Muscle of leg (tissue), 3 donors: ENCODE measurements at regions not wholly inside any gene's neighbourhood (a gene's known extent, or its start where the extent isn't known, plus 50 kb on each side); places are given as distances from the start of the nearest gene placed in this dataset.

Source experiments
- DNase-seq: peaks from one replicate; pipeline ENCODE4 v3.0.0; 2013
- H3K27ac ChIP-seq: one replicate; pipeline ENCODE4 v1.5.1; 2013; ENCODE audit warnings: mild to moderate bottlenecking, low read length, control low read depth
- H3K27me3 ChIP-seq: one replicate; pipeline ENCODE4 v1.6.1; 2013; ENCODE audit warnings: low read length; ENCODE audit not compliant: control insufficient read depth, insufficient read depth
- H3K36me3 ChIP-seq: one replicate; pipeline ENCODE4 v1.6.1; 2013; ENCODE audit warnings: low read length; ENCODE audit not compliant: control insufficient read depth, insufficient read depth
- H3K4me1 ChIP-seq: one replicate; pipeline ENCODE4 v1.6.1; 2013; ENCODE audit warnings: low read length; ENCODE audit not compliant: control insufficient read depth, insufficient read depth
- H3K4me3 ChIP-seq: one replicate; pipeline ENCODE4 v1.5.1; 2013; ENCODE audit warnings: low read length, control low read depth
- H3K9me3 ChIP-seq: replicated peaks from 2 replicates; pipeline ENCODE4 v1.6.1; 2013; ENCODE audit warnings: low read depth, low read length; ENCODE audit not compliant: control insufficient read depth
- WGBS: methylation state at CpG from one replicate; pipeline ENCODE4 v1.1.5; 2013; ENCODE audit warnings: missing lambda C conversion rate; ENCODE audit not compliant: insufficient coverage; 5-methylcytosine and 5-hydroxymethylcytosine counted together

DNA sequence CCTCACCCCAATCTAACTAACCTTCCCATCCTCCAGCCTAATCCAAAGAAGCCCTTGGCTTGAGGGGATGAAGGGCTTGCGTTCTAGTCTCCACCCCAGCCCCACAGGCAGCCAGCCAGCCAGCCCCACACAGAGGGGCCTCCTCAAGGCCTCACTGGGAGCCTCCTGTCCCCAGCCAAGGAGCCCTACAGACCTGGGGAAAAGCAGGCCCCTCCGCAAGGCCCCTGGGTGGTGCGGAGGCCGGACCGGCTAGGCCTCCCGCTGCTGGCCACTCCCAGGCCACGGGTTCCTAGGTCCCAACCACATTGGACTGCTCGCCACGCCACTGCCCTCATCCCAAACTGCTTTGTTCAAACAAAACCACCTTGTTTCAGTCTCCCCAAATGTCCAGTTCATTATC, 78.0 kb downstream of the ZIC5 start:
- DNase-seq = no peak
- H3K4me3 ChIP-seq = no peak overlapping the region
- H3K9me3 ChIP-seq = no peaks in the 10 kb centered on the region
- WGBS = 89% methylated on average over 8 of the region's 9 CpGs
- no peak overlapping the region for H3K27ac ChIP-seq
- H3K36me3 ChIP-seq = no peaks in the 10 kb centered on the region
- peaks cover 67% of the 10 kb centered on the region for H3K27me3 ChIP-seq
- H3K4me1 ChIP-seq = peaks cover 9% of the 10 kb centered on the region

DNA sequence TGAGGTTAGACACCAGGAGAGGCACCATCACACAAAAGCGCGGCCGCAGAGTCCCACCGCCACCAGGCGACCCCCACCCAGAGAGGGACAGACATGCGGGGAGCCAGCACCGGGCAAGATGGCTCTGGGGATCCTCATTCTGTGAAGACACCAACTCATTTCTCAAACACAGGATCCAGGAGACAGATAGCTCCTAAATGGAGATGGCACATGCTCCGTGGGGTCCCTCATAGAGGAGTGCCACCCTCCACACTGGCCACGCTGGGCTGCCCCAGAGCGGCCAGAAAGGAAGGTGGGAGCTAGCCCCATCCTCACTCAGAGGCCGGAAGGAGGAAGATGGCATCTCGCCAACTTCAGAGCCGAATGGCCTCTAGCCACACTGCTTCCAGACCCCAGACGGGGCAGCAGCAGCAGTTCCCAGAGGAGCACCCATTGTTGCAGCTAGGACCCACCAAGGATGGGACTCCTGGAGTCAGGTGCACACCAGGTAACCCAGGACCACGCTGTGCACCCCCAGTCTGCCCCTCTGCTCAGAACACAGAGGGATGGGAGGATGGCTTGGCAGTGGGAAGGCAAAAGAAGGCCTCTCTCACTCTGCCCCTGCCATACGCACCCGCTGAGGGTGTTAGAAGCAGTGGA, 78.6 kb downstream of the ZIC5 start:
- no peak for DNase-seq
- WGBS = 69% methylated on average over 7 of the region's 17 CpGs
- no peaks in the 10 kb centered on the region for H3K9me3 ChIP-seq
- no peak overlapping the region for H3K27ac ChIP-seq
- H3K4me1 ChIP-seq = peaks cover 9% of the 10 kb centered on the region
- peaks cover 63% of the 10 kb centered on the region for H3K27me3 ChIP-seq
- no peak overlapping the region for H3K4me3 ChIP-seq
- H3K36me3 ChIP-seq = no peaks in the 10 kb centered on the region

GRCh38 chr13:99892196-99892613, 79.4 kb downstream of the ZIC5 start:
- no peak overlapping the region for H3K4me3 ChIP-seq
- no peaks in the 10 kb centered on the region for H3K9me3 ChIP-seq
- no peak for DNase-seq
- peaks cover 9% of the 10 kb centered on the region for H3K4me1 ChIP-seq
- no peaks in the 10 kb centered on the region for H3K36me3 ChIP-seq
- WGBS = no CpG with 5 or more reads among the region's 8 CpGs
- H3K27ac ChIP-seq = no peak overlapping the region
- H3K27me3 ChIP-seq = peaks cover 56% of the 10 kb centered on the region

GRCh38 chr13:99886706-99887105, 84.9 kb downstream of the ZIC5 start:
- Histone ChIP-seq H3K27me3 (peaks cover 10% of the 10 kb centered on the region), H3K36me3 (no peaks in the 10 kb centered on the region), H3K4me1 (no peaks in the 10 kb centered on the region), H3K4me3 (no peak overlapping the region), H3K27ac (no peak overlapping the region), H3K9me3 (no peaks in the 10 kb centered on the region)
- no peak for DNase-seq
- 86% methylated on average over 2 of the region's 4 CpGs for WGBS

DNA sequence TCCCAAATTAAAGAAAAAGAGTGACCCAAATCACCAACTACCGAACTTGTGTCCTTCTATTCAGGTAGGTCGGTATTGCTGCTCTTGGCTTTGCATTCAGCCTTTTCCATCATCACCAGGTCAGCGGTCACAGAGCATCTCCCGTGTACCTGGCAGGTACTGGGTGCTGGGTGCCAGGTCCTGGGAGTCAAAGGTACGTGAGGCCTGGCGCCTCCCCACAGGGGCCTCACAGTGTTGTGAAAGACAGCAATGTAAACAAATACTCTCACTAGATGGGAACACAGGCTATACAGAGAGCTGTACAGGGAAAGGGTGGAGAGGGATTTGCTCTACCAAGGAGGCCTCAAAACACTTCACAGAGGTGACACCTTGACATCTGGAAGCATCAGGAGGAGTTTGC, 86.7 kb downstream of the ZIC5 start:
- no peak overlapping the region for H3K27ac ChIP-seq
- peaks cover 15% of the 10 kb centered on the region for H3K27me3 ChIP-seq
- H3K4me3 ChIP-seq = no peak overlapping the region
- no peak for DNase-seq
- no peaks in the 10 kb centered on the region for H3K36me3 ChIP-seq
- WGBS = 94% methylated on average over 2 of the region's 6 CpGs
- no peaks in the 10 kb centered on the region for H3K9me3 ChIP-seq
- H3K4me1 ChIP-seq = no peaks in the 10 kb centered on the region

DNA sequence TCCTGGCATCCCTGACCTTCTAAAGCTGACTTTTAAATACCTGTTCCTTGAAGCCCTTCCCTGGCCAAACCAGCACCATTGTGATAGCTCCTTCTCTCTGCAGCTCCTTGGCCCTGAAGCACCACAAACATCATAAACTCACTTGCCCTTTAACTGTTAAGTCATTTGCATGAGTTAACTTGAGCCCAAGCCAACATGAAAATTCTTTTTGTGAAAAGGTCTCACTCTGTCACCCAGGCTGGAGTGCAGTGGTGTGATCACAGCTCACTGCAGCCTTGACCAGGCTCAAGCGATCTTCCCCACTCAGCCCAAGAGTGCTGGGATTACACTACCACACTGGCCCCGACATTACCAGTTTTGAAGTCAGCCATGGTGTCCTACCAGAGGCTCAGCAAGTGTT, 87.8 kb downstream of the ZIC5 start:
- H3K36me3 ChIP-seq = no peaks in the 10 kb centered on the region
- no peak overlapping the region for H3K27ac ChIP-seq
- WGBS = no CpG with 5 or more reads among the region's 2 CpGs
- H3K9me3 ChIP-seq = no peaks in the 10 kb centered on the region
- peaks cover 11% of the 10 kb centered on the region for H3K27me3 ChIP-seq
- H3K4me3 ChIP-seq = no peak overlapping the region
- H3K4me1 ChIP-seq = no peaks in the 10 kb centered on the region
- DNase-seq = no peak

DNA sequence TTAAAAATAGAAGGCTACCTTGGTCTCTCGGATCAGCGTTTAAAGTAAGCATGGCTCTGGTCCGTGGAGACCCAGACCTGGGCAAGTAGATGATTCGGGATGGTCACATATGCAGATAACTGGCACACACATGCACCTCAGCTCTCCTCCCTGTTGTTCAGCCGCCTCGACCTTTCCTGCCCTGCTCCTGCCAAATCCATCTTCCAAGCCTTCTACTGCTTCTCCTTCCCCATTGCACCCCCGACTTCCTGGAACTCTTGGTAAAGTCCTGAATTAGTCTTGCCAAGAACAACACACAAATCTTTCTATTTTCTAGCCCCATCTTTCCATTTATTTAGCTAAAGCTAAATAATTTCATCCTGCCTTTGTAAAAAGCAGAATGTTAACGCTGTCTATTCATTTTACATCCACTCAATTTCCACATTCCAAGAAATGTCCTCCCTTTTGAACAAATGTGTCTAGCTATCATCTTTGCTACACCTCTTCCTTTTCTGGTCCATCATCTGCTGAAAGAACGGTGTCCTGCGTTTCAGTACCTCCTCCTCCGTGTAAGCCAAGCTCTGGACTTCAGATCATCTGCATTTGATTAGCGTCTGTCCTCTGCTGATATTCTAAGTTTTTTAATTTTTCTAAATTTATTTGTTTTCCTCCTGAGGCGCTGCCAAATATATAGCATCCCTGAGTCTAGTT, 92.5 kb downstream of the ZIC5 start:
- no peak overlapping the region for H3K4me3 ChIP-seq
- 80% methylated on average over 9 of the region's 13 CpGs for WGBS
- H3K9me3 ChIP-seq = no peaks in the 10 kb centered on the region
- DNase-seq = no peak
- H3K36me3 ChIP-seq = no peaks in the 10 kb centered on the region
- no peaks in the 10 kb centered on the region for H3K4me1 ChIP-seq
- H3K27me3 ChIP-seq = peaks cover 20% of the 10 kb centered on the region
- H3K27ac ChIP-seq = no peak overlapping the region

DNA sequence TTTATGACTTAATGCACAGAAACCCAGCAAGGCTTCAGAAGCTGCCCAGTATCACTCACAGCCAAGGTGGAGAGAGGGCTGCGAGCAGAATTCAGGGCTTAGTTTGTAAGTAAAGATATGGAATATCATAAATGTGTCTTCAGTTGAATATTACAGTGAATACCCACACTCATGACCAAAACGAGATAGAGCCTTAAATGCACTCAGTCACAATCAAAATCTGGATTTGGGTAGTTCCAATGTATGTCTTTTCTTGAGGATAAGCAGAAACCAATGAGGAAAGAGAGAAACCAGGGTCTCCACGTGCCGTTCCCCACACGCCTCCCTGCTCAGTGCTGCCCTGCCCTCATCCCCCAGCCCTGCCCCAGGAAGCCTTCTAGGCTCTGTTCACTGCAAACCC, 94.9 kb downstream of the ZIC5 start:
- Histone ChIP-seq H3K36me3 (no peaks in the 10 kb centered on the region), H3K4me3 (no peak overlapping the region), H3K27ac (no peak overlapping the region), H3K4me1 (no peaks in the 10 kb centered on the region), H3K27me3 (peaks cover 21% of the 10 kb centered on the region), H3K9me3 (no peaks in the 10 kb centered on the region)
- 94% methylated on average over 3 of the region's 5 CpGs for WGBS
- DNase-seq = no peak

DNA sequence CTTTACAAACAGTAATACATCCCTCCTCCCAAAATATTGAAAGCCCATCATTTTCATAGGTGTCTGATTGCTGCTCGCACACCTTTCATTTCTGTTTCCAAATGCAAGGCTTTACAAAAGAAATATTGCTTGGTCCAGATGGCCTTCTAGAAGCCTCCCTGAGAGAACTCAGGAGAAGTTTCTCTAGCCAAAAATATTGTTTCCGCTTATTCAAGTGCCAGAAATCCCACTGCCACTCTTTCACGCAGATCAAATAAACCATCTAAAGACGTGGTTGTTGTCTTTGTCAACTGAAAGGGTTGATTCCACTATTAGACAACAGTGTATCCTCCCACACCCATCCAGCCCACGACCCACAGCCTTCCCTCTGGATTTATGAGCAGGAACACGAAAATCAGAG, 96.2 kb downstream of the ZIC5 start:
- WGBS = 57% methylated on average over 3 of the region's 6 CpGs

DNA sequence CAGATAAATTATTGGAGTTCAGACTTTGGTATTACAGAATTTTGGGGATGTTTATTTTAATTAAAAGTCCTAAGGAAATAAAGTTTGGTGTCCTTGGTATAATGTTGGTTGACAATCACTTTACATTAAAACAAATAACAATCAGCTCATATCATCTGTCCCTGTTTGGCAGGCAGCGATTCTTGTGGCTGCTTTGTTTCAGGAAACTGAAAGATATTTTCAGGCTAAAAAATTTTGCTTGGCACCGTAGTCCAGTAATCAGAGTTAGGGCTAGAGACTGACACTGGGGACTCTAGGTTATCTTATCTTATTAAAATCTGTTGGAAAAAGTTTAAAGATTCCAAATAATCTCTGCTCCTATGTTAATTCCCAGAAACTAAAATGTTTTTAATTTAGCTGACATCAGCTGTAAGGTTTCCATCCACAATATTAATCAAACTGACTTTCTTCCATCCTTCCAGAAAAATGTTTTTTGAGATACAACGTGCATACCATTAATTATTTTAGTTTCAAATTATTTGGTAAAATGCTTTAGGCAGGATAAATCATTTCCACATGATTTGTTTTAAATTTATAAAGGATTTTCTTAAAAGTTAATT, 97.6 kb downstream of the ZIC5 start:
- no CpG with 5 or more reads among the region's 3 CpGs for WGBS
- H3K27me3 ChIP-seq = peaks cover 19% of the 10 kb centered on the region
- no peak overlapping the region for H3K4me3 ChIP-seq
- no peaks in the 10 kb centered on the region for H3K36me3 ChIP-seq
- H3K4me1 ChIP-seq = no peaks in the 10 kb centered on the region
- no peak overlapping the region for H3K27ac ChIP-seq
- DNase-seq = no peak
- no peaks in the 10 kb centered on the region for H3K9me3 ChIP-seq

More for the DNA sequence above, 96.2 kb downstream of the ZIC5 start:
- Histone ChIP-seq H3K27me3 (peaks cover 19% of the 10 kb centered on the region), H3K4me3 (no peak overlapping the region), H3K36me3 (no peaks in the 10 kb centered on the region), H3K9me3 (no peaks in the 10 kb centered on the region), H3K4me1 (no peaks in the 10 kb centered on the region), H3K27ac (no peak overlapping the region)
- no peak for DNase-seq
